Fibroblast of skin of left biceps (primary cell): ENCODE measurements at regions not wholly inside any gene's neighbourhood (a gene's known extent, or its start where the extent isn't known, plus 50 kb on each side); places are given as distances from the start of the nearest gene placed in this dataset.

Experiments
- DNase-seq, 2 experiments: peaks; one replicate each; pipeline ENCODE4 v3.0.0-alpha.2; 2013; ENCODE audit warnings: low read depth in 2 of 2

GRCh38 chr5:10849278-10849677, 88.2 kb upstream of the DAP start:
- no peak for DNase-seq

- DNase-seq: no peak
These were observed 83.0 kb upstream of the DAP start for GRCh38 chr5:10844016-10844415.

DNA sequence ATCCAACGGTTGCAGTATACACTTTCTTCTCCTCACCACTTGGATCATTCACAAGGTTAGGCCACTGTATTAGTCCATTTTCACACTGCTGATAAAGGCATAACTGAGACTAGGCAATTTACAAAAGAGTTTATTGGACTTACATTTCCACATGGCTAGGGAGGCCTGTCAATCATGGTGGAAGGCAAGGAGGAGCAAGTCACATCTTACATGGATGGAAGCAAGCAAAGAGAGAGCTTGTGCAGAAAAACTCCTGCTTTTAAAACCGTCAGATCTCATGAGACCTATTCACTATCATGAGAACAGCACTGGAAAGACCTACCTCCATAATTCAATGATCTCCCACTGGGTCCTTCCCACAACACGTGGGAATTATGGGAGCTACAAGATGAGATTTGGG, 81.8 kb upstream of the DAP start:
- no peak for DNase-seq

DNA sequence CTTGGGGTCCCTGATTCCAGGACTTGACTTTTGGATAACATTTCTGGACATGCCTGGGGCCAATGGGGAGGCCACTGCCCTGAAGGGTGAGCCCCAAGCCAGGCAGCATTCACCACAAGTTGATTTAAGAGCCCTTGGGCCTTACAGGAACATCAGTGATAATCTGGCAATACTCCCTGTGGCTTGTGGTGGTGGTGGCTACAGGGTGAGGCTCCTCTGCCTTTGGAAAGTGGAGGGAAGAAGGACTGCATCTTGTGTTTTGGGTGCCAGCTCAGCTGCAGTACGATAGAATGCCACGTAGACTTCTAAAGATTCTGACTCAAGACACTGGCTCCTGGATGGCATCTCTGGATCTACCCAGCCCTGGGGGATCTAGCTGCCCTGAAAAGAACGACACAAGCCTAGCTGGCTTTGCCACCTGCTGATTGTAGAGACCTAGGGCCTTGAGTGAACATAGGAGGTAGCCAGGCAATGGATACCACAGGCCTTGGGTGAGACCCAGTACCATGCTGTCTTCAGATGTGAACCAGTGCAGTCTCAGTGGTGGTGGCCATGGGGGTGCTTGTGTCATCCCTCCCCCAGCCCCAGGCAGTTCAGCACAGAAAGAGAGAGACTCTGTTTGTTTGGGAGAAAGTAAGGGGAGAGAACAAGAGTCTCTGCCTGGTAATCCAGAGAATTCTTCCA, 79.0 kb upstream of the DAP start:
- no peak for DNase-seq

- no peak for DNase-seq
These were observed 78.1 kb upstream of the DAP start for GRCh38 chr5:10839118-10839517.

- no peak for DNase-seq
These were observed 77.0 kb upstream of the DAP start for GRCh38 chr5:10838038-10838437.

DNA sequence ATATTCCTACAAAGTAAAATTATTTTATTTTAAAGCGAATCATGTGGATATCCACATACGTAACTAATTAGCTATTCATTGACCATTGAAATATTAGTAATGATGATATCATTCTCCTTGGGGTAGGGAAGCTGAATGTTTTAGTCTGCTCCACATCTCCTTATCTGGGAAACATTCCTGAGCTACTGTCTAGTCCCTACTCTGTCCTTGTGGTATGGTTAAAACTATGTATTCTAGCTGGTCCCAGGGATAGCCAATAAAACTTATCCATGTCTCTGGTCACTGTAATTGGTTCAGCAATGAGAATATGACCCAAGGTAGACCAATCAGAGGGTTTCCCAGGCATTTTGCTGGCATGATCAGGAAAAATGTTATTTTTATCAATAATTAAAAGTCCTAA, 76.0 kb upstream of the DAP start:
- peak in 1 of 2 experiments; percentile 31 for DNase-seq

DNA sequence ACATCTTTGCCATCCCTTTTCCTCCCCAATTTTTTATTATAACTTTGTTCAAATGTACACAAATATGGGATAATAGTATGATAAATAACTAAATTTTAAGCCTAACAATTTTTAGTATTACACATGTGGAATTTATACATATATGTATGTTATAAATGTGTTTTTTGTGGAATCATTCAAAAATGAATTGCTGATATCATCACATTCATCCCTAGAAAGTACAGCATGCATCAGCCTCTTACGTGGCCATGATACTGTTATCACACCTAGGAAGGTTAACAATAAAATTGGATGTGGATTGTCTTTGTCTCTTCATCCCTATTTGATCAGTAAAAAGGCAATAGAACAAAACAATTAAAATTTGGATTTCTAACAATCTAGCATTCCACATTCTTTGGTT, 73.7 kb upstream of the DAP start:
- no peak for DNase-seq

DNA sequence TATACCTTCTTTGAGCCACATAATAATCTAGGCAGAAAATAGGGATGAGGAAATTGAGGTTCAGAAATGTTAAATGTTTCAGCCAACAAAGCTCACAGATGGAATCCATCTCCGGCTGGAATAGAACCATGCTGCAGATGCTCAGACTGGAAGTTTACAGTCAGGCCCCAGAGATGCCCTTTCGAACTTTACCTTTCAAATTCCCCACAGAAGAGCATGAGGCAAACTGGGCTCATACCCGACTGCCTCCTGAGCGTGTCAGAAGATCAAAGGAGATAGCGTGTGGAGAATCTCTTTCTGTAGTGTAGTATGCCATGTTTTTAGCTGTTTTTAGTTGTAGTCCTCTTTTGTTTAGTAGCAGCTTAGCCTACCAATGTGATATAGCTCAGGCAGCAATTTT, 72.0 kb upstream of the DAP start:
- DNase-seq: no peak

- no peak for DNase-seq
These were observed 71.4 kb upstream of the DAP start for GRCh38 chr5:10832421-10832820.

DNA sequence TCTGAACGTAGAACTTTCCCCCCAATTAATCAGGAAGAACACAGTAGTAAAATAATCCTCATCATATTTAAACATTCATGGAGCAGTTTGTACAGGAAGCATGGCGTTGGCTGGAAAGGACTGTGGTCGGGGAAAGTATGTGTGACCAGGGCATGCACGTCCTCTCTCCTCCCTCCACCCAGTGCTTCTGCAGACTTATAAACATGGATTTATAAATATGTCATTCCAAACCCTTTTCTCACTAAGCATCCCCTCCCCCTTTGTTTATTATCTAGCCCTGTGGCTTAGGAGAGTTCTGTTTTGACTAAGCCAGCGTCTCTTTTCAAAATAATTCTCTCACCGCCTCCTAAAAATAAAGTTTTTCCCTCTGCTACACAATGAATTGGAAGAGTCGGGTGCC, 70.4 kb upstream of the DAP start:
- DNase-seq: peak; percentile 38 to 50

GRCh38 chr5:10828241-10828640, 67.2 kb upstream of the DAP start:
- peak in 1 of 2 experiments; percentile 12 for DNase-seq

- DNase-seq: no peak
These were observed 66.5 kb upstream of the DAP start for GRCh38 chr5:10827571-10827970.

DNA sequence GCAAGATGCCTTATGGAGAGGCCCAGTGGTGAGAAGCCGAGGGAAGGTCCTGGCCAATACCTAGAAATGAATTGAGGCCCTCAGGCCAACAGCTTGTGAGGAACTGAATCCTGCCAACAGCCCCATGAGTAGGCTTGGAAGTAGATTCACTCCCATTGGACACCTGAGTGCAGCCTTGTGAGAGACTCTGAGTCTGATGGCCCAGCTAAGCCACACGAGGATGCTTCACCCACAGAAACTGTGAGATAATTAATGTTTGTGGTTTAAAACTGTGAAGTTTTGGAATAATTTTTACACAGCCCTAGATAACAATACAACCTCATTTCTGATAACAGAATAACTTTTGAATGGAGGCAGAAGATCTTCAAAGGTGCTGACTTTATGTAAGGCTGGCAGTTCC, 65.9 kb upstream of the DAP start:
- DNase-seq: no peak

- no peak for DNase-seq
These were observed 65.0 kb upstream of the DAP start for GRCh38 chr5:10825897-10826644.

GRCh38 chr5:10812218-10812617, 51.2 kb upstream of the DAP start:
- no peak for DNase-seq
